GM12801 (cell line): ENCODE measurements at regions not wholly inside any gene's neighbourhood (a gene's known extent, or its start where the extent isn't known, plus 50 kb on each side); places are given as distances from the start of the nearest gene placed in this dataset.

Experiments used
- TF ChIP-seq, protein P1 (sequence below): IDR thresholded peaks from one replicate; pipeline ENCODE4 v1.5.1; 2011; ENCODE audit warnings: control low read depth; ENCODE audit not compliant: insufficient read length; ENCODE audit errors: extremely low read depth

DNA sequence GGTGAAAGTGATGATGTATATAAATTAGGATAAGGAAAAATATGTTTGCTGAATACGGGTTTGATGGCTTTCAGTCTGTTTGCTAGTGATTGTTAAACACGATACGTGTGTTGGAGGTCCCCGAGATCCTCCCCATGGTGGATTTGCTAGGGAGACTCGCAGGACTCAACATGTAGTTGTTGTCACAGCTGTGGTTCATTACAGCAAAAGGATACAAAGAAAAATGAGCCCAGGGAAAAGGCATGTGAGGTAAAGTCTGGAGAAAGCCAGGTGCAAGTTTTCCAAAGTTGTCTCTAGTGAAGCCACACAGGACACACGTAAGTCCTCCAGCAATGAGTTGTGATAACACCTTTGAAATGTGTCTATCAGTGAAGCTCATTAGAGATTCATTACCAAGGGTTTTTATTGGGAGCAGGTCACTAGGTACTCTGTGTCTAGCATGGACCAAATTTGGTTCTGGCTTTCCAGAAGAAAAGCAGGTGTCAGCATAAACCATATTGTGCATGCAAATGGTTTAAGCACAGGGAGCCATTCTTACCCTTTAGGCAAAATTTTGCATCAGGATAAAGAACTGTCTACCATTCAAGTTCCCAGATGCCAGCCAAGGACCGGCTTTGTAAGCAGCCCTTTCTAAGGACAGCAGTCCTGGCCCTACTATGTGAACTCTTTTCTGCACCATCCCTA, 215.2 kb upstream of the WSCD1 start:
- TF ChIP-seq, protein P1, sequence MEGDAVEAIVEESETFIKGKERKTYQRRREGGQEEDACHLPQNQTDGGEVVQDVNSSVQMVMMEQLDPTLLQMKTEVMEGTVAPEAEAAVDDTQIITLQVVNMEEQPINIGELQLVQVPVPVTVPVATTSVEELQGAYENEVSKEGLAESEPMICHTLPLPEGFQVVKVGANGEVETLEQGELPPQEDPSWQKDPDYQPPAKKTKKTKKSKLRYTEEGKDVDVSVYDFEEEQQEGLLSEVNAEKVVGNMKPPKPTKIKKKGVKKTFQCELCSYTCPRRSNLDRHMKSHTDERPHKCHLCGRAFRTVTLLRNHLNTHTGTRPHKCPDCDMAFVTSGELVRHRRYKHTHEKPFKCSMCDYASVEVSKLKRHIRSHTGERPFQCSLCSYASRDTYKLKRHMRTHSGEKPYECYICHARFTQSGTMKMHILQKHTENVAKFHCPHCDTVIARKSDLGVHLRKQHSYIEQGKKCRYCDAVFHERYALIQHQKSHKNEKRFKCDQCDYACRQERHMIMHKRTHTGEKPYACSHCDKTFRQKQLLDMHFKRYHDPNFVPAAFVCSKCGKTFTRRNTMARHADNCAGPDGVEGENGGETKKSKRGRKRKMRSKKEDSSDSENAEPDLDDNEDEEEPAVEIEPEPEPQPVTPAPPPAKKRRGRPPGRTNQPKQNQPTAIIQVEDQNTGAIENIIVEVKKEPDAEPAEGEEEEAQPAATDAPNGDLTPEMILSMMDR: no peak

DNA sequence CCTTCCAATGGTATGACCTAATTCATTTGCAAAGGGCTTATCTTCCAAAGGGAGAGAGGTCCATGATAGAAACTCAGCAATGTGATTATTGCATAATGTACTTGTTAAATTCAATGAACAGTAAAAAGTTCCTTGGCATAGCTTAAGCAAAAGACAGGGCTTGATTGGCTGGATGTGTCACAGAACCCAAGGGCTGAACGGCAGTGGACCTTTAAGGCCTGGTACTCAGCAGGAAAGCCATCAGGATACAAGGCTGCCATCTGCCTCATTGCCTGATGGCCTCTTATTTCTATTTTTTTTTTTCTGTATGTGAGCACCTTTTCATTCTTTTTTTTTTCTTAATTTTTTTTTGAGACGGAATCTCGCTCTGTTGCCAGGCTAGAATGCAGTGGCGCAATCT, 208.9 kb upstream of the WSCD1 start:
- TF ChIP-seq, protein P1: no peak

DNA sequence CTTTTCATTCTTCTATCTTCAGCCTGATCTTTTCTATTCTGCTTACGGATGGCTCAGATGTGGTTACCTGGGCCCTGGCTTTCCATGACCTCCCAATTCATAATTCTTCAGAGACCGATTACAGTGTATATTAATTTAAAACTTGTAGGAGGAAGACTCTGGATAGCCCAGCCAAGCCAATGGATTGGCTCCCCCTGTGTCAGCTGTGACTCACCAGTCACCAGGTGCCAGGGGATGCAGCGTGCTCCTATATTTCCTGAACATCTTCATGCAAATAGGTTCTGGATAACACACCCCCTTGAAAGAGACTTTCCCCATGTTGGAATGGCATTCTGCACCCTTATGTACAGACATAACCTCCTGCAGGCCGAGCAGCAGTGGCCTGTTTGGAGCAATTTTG, 208.3 kb upstream of the WSCD1 start:
- TF ChIP-seq, protein P1: no peak

DNA sequence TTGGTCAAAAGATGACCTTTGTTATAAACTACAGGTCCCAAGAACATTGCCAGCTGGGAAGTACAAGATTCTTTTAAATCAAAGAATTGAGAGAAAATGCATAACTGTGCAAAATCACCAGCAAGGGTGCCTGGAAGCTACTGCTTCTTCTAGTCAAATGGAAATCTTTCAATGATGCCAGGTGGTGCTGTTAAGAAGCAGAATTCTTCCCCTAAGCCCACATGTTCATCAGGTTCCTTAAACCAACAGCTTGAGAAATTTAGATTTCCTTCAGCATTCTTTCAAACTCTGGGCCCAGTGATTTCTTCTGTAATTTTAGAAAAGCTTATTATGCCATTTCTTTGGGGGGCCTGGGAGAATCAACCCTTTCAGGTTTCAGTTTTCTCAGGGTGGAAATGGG, 207.8 kb upstream of the WSCD1 start:
- TF ChIP-seq, protein P1: no peak

DNA sequence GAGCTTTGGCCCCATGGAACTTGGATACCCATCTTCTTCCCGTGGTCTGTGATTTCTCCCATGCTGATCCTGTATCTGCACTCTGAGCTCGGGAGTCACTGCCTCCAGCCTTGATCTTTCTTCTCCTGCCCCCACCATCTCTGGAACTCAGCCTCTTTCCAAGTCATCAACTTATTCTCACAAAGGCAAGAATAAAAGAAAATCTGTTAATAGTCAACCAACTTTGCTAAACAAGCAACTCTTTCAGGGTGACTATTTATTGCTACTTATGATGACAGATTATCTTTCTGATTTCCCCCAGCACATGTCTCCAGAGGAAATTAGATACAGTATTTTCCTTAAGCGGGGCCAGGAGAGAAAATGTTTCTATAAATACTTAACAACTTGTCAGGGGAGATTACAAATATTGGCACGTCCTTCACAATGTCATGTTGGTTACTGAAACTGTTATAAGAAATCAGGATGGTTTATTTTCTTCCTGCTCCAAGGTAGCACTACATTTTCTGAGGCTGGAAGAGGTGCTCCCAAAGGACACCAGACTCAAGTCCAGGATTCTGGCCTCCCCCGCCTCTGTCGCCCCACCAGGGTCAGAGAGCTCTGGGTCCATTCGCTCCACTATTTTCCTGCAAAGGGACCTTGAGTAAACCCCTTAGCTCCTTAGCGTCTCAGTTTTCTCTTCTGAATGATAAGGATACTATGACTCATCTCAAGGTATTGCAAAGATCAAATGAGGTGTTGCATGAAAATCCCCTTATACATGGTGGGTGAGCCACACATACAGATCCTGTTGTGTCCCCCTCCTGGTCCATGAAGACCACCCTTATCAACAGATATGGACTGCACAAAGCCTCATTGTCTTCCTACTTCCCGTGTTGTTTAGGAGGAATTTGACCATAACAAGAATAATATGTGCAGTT, 205.2 kb upstream of the WSCD1 start:
- TF ChIP-seq, protein P1: no peak

DNA sequence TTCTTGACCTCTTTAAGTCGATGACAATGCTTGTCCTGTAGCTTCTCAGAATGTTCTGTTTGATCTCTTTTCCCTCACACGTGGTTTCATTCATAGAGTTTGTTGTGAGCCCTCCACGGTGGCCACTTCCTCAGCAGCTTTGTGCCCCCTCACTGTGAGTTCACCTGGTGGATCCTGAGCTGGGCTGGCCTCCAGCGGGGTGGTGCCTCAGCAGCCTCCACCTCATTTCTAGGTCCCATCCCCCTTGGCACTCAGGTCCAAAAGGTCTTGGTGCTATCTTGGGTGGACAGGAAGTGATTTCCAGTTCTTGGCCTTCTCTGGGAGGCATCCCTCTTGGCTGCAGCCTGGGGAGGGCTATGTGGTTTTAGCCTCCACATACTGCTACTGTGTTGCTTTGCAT, 203.2 kb upstream of the WSCD1 start:
- TF ChIP-seq, protein P1: no peak

DNA sequence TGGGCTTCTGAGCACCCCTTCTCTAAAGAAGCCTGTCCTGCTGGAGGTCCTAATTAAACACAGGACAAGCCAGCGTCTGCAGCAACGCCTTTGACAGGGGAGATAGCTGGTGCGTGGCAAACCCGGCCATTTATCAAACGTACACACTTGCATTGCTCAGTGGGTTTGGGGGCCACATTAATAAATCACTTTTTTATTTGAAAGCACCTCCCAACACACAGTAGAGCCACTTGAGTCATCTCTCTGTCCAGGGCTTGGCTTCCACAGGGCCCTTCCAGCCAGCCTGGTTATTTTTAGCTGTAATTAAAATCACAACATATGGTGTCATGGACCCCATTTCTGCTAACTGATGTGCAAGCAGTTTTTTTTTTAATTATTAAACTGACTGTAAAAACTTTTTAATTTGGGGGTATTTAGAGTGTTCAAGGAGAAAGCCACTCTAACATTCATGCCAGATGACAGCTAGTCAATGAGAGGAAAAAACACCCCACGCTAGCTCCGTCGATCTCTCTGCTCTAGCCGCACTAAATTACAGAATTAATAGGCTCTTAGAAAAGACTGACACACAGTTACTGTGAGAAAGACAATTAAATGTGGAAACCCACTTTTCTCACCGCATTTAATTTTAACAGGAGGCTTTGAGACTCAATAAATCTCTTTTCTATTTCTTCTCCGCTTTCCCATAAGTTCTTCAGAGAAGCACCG, 201.0 kb upstream of the WSCD1 start:
- TF ChIP-seq, protein P1: no peak
